HG03159 (cell line): ENCODE measurements at regions not wholly inside any gene's neighbourhood (a gene's known extent, or its start where the extent isn't known, plus 50 kb on each side); places are given as distances from the start of the nearest gene placed in this dataset.
"Not testable (repeated sequence)": the region's sequence is repeated elsewhere in the genome, so short reads cannot be mapped to it uniquely, and the experiment has no call there.

Experiments used
- ATAC-seq: cut with Tn5 transposase; IDR thresholded peaks from one replicate; pipeline ENCODE4 v1.9.1; 2021; ENCODE audit warnings: mild to moderate bottlenecking, moderate library complexity; ENCODE audit not compliant: unreplicated experiment

DNA sequence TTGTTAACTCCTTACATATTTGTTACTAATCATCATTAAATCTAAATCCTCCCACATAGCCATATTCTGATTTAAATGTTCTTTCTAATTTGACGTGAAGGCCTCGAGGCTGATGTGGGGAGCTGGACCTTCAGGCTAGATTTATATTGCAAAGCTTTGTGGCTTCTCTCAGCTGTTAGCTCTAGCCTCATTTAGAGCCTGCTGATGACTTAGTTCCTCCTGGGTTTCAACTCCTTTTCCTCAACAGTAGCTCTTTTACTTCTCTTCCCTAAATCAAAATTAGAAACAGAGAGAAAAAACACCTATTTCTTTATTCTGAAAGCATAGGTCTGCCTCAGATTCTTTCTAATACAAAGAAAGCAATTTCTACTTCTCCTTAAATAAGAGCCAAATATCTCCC, 477.5 kb upstream of the CCDC196 start:
- no peak for ATAC-seq

GRCh38 chr14:66009089-66009488, 477.1 kb upstream of the CCDC196 start:
- ATAC-seq, result no peak

- no peak for ATAC-seq
These were observed 475.5 kb upstream of the CCDC196 start for GRCh38 chr14:66010695-66011094.

DNA sequence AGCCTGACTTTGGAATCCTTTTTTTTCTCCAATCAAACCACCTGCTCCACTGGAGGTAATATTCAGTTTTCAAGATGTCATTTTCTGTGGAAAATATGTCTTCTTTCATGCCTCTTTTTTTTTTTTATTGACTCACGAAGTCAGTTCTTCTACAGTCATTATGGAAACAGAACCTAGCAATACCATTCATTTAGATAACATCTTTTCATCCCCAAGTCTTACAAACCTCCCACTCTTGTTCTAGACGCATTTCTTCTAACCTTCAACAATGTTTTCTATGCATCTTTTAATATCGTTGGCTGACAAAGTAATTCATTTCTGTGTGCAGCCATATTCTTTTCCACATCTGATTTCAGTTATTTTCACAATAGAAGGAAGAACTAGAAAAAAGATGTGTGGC, 474.3 kb upstream of the CCDC196 start:
- no peak for ATAC-seq

- ATAC-seq, result not testable (repeated sequence)
These were observed 472.6 kb upstream of the CCDC196 start for GRCh38 chr14:66013607-66014006.

DNA sequence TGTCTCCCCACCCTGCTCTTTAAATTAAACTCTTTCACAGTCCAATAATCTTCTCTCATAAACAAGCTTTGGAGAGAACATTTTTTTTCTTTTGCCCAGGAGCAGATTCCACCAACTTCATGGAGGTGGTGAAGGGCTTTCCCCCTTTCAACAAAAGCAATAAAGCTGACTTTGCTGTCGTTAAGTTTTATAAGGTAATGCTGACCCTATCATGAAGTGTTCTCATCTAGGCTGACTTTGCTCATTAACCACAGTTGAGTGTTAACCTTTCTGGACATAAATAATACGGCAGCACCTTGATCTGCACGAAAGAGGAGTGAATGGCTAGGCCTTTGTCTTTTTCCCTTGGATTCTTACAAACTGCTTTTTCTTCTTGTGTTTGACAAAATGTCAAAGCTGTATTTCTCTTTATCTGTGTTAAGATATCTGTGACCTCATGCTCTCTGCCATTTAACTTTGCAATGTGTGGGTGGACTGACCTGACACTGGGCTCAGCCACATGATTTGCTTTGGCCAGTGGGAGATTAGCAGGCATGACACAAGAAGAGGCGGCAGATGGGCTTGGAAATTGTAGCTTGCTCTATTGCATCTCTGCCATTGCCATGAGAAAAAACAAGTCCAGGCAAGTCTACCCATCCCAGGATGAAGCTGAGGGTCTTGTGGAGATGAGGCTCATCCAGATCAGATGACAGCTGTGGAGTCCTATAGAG, 470.9 kb upstream of the CCDC196 start:
- ATAC-seq, result no peak

DNA sequence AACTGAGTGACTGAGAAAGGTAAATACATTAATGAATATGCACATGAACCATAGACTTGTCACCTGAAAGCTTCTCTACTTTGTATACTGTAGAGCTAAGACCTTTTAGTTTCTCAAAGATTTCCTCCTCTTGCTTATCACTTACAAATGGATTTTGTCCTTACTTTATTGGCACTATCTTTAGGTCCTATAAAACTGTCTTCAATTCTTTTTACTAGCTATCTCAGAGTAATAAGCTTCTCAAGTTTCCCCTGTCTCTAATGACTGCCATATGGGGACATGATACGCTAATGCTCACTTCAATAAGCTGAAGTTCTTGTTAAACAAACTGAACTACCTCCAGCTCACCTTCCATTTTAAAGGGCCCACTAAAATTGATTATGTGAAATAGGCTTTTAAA, 468.2 kb upstream of the CCDC196 start:
- no peak for ATAC-seq

DNA sequence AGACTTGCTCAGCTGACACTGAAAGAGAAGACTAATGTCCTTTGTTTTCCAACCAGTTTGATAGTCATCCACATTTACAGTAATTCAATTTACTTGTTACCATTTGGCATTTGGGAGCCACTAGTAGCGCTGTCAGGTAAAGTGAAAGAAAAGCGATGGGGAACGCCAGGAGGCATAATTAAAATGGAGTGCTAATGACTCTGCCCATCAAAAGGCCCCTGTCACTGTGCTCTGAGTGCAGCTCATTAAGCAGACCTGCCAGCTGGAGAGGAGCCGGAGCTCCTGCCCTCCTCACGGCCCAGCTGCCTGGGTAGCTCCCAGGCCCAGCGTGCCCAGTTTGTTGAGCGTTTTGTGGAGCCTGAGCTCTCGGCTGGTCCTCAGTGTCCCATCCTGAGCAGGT, 463.6 kb upstream of the CCDC196 start:
- no peak for ATAC-seq

DNA sequence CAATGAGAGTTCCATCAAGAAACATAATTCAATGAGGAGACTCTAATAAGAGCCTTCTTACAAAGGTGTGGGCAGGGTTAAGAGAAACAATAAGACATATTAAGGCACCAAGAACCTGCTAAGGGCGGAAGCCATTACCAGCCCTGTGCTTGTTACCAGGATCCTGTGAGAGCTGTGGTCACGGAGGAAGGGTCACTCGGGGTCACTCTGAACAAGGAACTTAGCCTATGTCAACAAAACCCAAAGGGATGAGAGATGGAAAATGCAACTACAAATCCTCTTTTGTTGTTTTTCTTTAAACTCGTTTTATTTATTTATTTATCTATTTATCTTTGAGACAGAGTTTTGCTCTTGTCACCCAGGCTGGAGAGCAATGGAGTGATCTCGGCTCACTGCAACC, 460.4 kb upstream of the CCDC196 start:
- no peak for ATAC-seq

GRCh38 chr14:66031981-66032380, 454.2 kb upstream of the CCDC196 start:
- not testable (repeated sequence) for ATAC-seq

GRCh38 chr14:66032800-66033199, 453.4 kb upstream of the CCDC196 start:
- no peak for ATAC-seq

GRCh38 chr14:66036547-66036946, 449.6 kb upstream of the CCDC196 start:
- no peak for ATAC-seq

DNA sequence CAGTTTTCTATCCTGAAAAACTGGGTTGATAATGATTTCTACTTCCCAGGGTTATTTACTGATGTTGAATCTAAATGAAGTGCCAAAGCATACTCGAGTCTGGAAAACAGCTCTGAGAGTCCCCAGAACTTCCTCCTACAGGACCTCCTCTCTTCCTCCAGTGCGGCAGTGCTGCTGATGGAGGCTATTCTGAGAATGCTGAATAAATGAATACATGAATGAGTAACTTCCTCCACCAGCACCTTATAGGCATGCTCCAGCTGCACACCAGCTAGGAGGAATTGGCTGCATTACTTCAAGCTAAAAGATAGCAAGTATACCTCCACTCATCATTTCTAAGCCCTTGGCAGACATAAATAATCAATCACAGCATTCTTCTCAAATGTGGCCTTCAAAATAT, 448.8 kb upstream of the CCDC196 start:
- no peak for ATAC-seq

DNA sequence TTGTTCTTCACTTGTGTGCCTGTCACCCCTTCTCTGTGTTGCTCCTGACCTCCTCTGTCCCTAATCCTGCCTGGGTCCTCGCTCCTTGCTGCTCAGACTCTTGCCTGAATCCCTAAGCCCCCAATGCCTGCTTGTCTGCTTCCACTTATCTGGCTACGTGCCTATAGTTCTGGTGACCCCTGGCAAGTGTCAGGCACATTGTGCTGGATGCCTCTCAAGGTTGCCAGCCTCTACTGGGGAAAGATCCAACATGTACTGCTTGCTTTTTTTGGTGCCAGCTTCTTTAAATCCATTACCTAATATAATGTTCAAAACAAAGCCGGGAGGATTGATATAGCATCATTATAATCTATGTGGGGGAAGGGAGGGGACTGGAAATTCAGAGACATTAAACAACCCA, 448.0 kb upstream of the CCDC196 start:
- ATAC-seq, result no peak

DNA sequence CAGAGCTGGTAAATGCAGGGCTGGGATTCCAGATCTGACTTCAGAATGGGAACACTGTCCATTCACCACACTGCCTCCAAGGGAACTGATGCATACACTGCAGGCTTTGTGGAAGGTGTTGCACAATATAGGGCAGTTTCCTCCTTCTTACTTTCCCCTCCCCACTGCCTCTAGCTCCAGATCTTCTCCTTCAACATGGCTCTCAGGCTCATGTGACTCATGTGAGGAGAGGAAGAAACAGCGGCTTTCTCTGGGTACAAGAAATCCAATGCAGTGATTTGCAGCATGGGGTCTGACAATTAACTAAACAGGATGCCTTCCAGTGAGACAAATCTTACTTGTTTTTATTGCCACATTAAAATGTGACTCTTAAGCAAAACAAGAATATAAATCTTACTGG, 447.6 kb upstream of the CCDC196 start:
- ATAC-seq, result no peak

- no peak for ATAC-seq
These were observed 446.7 kb upstream of the CCDC196 start for GRCh38 chr14:66039495-66039894.

DNA sequence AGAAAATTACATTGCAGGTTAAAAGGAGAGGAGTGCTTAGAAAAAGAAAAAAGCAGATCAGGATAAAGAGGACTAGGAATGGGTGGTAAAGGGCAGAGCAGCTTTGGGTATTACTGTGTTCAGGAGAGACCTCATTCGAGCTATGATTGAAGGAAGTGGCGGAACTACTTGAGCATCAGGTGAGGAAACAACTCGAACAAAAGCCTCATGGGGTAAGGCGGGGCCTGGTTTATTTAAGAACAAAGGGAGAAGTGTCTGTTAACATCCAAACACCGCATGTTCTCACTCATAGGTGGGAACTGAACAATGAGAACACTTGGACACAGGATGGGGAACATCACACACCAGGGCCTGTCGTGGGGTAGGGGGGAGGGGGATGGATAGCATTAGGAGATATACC, 444.6 kb upstream of the CCDC196 start:
- ATAC-seq, result no peak

DNA sequence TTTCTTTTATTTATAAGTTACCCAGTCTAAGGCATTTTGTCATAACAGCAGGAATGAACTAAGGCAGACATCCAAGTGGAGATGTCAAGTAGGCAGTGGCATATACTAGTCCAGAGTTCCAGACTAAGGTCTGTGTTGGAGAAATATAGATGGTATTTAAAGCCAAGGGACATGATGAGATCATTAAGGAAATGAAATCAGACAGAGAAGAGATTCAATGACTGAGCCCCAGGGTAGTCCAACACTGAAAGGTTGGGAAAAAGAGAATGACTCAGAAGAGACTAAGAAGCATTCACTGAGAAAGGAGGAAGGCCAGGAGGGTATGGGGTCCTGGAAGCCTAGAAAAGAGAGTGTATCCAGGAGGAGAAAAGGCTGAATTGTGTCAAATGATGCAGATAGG, 442.2 kb upstream of the CCDC196 start:
- ATAC-seq, result no peak

DNA sequence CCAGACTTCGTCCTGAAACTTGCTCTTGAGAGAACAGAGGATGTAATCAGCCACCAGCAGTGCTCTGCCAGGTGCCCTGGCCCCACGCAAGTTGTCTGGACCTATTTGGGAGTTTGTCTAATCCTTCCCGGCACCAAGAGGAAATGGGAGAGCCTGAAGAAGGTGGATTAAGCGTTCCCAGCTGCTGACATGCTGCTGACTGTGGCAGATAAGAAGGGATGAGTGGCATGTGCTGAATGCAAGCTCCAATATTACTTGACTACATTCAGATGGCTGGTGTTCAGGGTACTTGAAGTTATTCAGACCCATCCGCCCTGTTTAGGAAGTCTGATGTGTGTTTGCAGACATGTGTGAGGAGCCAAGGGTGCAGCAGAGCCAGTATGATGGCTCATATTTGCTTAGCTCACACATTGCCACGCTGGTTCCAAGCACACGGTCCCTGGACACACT, 440.6 kb upstream of the CCDC196 start:
- no peak for ATAC-seq

GRCh38 chr14:66046035-66046434, 440.1 kb upstream of the CCDC196 start:
- no peak for ATAC-seq

- ATAC-seq, result no peak
These were observed 439.6 kb upstream of the CCDC196 start for GRCh38 chr14:66046591-66046990.

- no peak for ATAC-seq
These were observed 429.8 kb upstream of the CCDC196 start for GRCh38 chr14:66056268-66056907.
